NCI-H345 treated with DMSO at 0.1 percent for 48 hours (cell line): ENCODE measurements at regions not wholly inside any gene's neighbourhood (a gene's known extent, or its start where the extent isn't known, plus 50 kb on each side); places are given as distances from the start of the nearest gene placed in this dataset.

ENCODE experiments used
- DNase-seq: peaks from one replicate; lab custom pipeline; 2025; ENCODE audit not compliant: unreplicated experiment; lab: John Stamatoyannopoulos, UW

GRCh38 chr1:37410105-37410504 lies 64.3 kb upstream of the ZC3H12A start:
- DNase-seq: no peak

GRCh38 chr1:37410815-37411214 lies 63.6 kb upstream of the ZC3H12A start:
- DNase-seq: no peak

GRCh38 chr1:37415611-37416244 lies 58.7 kb upstream of the ZC3H12A start:
- no peak for DNase-seq

- no peak for DNase-seq
Measured at GRCh38 chr1:37420456-37420855, 53.9 kb upstream of the ZC3H12A start.

GRCh38 chr1:37423810-37424209 lies 50.6 kb upstream of the ZC3H12A start:
- no peak for DNase-seq

- no peak for DNase-seq
Measured at GRCh38 chr1:37424523-37424922, 49.9 kb upstream of the ZC3H12A start.
